ENCODE measurements at regions not wholly inside any gene's neighbourhood (a gene's known extent, or its start where the extent isn't known, plus 50 kb on each side); places are given as distances from the start of the nearest gene placed in this dataset.

- no peak for DNase-seq
- intact Hi-C loops (cut with DNase I) = no loop called here
- ATAC-seq = no peak
Measured at GRCh38 chrX:78437621-78438020, 110.2 kb upstream of the CYSLTR1 start.

DNA sequence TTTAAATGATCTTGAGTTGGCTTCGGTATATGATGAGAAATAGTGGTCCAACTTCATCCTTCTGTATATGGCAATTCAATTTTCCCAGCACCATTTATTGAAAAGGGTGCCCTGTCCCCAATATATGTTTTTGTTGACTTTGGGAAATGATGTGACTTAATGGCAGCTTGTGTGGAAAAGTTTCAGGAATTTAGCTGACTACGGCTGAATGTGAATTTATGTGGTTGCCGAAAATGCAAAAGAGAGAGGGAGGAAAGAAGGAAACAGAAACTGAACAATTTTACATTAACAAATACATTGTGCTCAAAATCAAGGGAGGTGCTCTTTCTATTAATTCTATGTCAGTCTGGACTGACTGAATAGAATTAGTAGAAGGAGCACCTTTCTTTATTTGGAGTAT lies 101.8 kb upstream of the CYSLTR1 start:
- Histone ChIP-seq H3K27me3 (ENCODE audit: low read depth) (no peaks in the 10 kb centered on the region), H3K4me3 (no peak overlapping the region), H3K27ac (no peak overlapping the region), H3K9me3 (no peaks in the 10 kb centered on the region), H3K4me1 (no peaks in the 10 kb centered on the region), H3K36me3 (no peaks in the 10 kb centered on the region)
- DNase-seq = no peak
- no peak for ATAC-seq
- TF ChIP-seq, protein P1, sequence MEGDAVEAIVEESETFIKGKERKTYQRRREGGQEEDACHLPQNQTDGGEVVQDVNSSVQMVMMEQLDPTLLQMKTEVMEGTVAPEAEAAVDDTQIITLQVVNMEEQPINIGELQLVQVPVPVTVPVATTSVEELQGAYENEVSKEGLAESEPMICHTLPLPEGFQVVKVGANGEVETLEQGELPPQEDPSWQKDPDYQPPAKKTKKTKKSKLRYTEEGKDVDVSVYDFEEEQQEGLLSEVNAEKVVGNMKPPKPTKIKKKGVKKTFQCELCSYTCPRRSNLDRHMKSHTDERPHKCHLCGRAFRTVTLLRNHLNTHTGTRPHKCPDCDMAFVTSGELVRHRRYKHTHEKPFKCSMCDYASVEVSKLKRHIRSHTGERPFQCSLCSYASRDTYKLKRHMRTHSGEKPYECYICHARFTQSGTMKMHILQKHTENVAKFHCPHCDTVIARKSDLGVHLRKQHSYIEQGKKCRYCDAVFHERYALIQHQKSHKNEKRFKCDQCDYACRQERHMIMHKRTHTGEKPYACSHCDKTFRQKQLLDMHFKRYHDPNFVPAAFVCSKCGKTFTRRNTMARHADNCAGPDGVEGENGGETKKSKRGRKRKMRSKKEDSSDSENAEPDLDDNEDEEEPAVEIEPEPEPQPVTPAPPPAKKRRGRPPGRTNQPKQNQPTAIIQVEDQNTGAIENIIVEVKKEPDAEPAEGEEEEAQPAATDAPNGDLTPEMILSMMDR (IDR thresholded peaks at IDR 0.05) = no peak
- intact Hi-C loops (cut with DNase I) = no loop called here

More at GRCh38 chrX:78437621-78438020, 110.2 kb upstream of the CYSLTR1 start:
- Histone ChIP-seq H3K27ac (no peak overlapping the region), H3K9me3 (no peaks in the 10 kb centered on the region), H3K27me3 (ENCODE audit: low read depth) (no peaks in the 10 kb centered on the region), H3K4me1 (no peaks in the 10 kb centered on the region), H3K4me3 (no peak overlapping the region), H3K36me3 (no peaks in the 10 kb centered on the region)
- TF ChIP-seq, protein P1 (IDR thresholded peaks at IDR 0.05) = no peak

GRCh38 chrX:78388663-78389062 lies 61.3 kb upstream of the CYSLTR1 start:
- H3K4me3 ChIP-seq = no peak overlapping the region
- no peak overlapping the region for H3K27ac ChIP-seq
- no peaks in the 10 kb centered on the region for H3K9me3 ChIP-seq
- DNase-seq (no peak), ATAC-seq (no peak)
- H3K27me3 ChIP-seq (ENCODE audit: low read depth) = no peaks in the 10 kb centered on the region
- no peaks in the 10 kb centered on the region for H3K36me3 ChIP-seq
- TF ChIP-seq, protein P1 (IDR thresholded peaks at IDR 0.05) = no peak
- intact Hi-C loops (cut with DNase I) = no loop called here
- no peaks in the 10 kb centered on the region for H3K4me1 ChIP-seq

- Histone ChIP-seq H3K36me3 (no peaks in the 10 kb centered on the region), H3K4me3 (no peak overlapping the region), H3K9me3 (no peaks in the 10 kb centered on the region), H3K27ac (no peak overlapping the region), H3K4me1 (no peaks in the 10 kb centered on the region), H3K27me3 (ENCODE audit: low read depth) (no peaks in the 10 kb centered on the region)
- no peak for DNase-seq
- intact Hi-C loops (cut with DNase I) = no loop called here
- TF ChIP-seq, protein P1 (IDR thresholded peaks at IDR 0.05) = no peak
- ATAC-seq = no peak
Measured at GRCh38 chrX:78387364-78387763, 60.0 kb upstream of the CYSLTR1 start.

- Histone ChIP-seq H3K4me3 (no peak overlapping the region), H3K27me3 (ENCODE audit: low read depth) (no peaks in the 10 kb centered on the region), H3K9me3 (no peaks in the 10 kb centered on the region), H3K27ac (no peak overlapping the region), H3K36me3 (no peaks in the 10 kb centered on the region), H3K4me1 (no peaks in the 10 kb centered on the region)
- TF ChIP-seq, protein P1 (IDR thresholded peaks at IDR 0.05) = no peak
- DNase-seq (no peak), ATAC-seq (no peak)
- intact Hi-C loops (cut with DNase I) = no loop called here
Measured at GRCh38 chrX:78384486-78384885, 57.1 kb upstream of the CYSLTR1 start.

GRCh38 chrX:78383594-78383993 lies 56.2 kb upstream of the CYSLTR1 start:
- no peak for DNase-seq
- intact Hi-C loops (cut with DNase I) = no loop called here
- Histone ChIP-seq H3K27me3 (ENCODE audit: low read depth) (no peaks in the 10 kb centered on the region), H3K4me1 (no peaks in the 10 kb centered on the region), H3K9me3 (no peaks in the 10 kb centered on the region), H3K36me3 (no peaks in the 10 kb centered on the region), H3K27ac (no peak overlapping the region), H3K4me3 (no peak overlapping the region)
- TF ChIP-seq, protein P1 (IDR thresholded peaks at IDR 0.05) = no peak
- no peak for ATAC-seq

Measured in lower lobe of right lung (tissue), 2 donors.